ENCODE measurements at regions not wholly inside any gene's neighbourhood (a gene's known extent, or its start where the extent isn't known, plus 50 kb on each side); places are given as distances from the start of the nearest gene placed in this dataset.
"Not testable (repeated sequence)": the region's sequence is repeated elsewhere in the genome, so short reads cannot be mapped to it uniquely, and the experiment has no call there.

DNA sequence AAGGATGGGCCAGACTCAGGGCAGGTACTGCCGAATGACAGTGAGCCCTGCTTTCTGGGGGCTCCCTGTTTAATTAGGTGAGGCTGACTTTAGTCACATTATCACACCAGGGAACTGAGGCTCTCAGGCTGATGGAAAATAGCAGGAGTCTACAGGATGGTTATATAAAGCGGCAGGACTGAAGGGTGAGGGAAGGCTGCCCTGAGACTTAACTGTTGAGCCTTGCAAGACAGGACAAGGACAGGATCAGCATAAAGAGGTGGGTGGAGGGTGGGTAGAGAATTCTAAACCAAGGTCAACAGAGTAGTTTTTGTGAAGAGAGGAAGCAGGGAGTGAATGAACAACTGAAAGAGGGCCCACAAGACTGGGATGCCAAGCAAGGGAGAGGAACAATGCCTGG is 330.1 kb downstream of the SPATA31A6 start:
- H3K36me3 ChIP-seq (ENCODE audit: control insufficient read depth, insufficient read depth, low read length); H3K27me3 ChIP-seq (ENCODE audit: control insufficient read depth, insufficient read depth, low read length); FAIRE-seq; DNase-seq (ENCODE audit: low read depth); H3K4me3 ChIP-seq (ENCODE audit: low read depth, low read length): not testable (repeated sequence)

DNA sequence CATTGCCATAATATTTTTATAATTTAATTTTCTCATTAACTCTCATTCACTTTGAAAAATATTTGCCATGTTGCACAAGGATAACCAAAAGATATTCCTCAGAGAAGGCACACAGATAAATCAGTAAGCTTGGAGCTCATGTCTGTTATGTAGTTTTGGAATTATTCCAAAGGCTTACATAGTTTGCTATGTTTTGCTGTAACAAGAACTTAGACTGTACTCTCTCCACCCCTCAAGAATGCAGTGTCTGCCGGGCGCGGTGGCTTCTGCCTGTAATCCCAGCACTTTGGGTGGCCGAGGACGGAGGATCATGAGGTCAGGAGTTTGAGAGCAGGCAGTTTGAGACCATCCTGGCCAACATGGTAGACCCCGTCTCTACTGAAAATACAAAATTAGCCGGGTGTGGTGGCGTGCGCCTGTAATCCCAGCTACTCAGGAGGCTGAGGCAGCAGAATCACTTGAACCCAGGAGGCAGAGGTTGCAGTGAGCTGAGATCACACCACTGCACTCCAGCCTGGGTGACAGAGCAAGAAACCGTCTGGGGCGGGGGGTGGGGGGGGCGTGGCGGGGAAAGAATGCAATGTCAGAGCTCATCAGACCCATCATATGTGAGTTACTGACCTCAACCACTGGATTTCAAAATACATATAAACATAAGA is 351.0 kb downstream of the SPATA31A6 start:
- not testable (repeated sequence) for H3K36me3 ChIP-seq (ENCODE audit: control insufficient read depth, insufficient read depth, low read length); H3K27me3 ChIP-seq (ENCODE audit: control insufficient read depth, insufficient read depth, low read length); FAIRE-seq; H3K4me3 ChIP-seq (ENCODE audit: low read depth, low read length)
- peak; percentile 25 for DNase-seq (ENCODE audit: low read depth)

DNA sequence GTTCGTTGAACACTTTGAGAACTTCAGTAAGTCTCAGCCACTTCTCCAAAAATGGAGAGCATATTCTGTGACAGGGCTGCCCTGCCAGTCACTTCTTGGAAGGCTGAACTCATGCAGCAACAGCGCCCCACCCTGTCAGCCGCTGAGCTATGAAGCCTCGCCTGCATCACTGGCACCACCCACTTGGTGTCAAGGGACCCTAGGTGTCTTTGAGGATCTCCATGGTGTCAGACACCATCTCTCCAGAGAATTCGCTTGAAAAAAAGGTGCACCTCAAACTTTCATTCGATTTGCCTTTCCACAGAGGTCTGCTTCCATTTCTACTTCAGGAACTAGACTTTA is 351.5 kb downstream of the SPATA31A6 start:
- TF ChIP-seq, protein P1, sequence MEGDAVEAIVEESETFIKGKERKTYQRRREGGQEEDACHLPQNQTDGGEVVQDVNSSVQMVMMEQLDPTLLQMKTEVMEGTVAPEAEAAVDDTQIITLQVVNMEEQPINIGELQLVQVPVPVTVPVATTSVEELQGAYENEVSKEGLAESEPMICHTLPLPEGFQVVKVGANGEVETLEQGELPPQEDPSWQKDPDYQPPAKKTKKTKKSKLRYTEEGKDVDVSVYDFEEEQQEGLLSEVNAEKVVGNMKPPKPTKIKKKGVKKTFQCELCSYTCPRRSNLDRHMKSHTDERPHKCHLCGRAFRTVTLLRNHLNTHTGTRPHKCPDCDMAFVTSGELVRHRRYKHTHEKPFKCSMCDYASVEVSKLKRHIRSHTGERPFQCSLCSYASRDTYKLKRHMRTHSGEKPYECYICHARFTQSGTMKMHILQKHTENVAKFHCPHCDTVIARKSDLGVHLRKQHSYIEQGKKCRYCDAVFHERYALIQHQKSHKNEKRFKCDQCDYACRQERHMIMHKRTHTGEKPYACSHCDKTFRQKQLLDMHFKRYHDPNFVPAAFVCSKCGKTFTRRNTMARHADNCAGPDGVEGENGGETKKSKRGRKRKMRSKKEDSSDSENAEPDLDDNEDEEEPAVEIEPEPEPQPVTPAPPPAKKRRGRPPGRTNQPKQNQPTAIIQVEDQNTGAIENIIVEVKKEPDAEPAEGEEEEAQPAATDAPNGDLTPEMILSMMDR (IDR thresholded peaks at IDR 0.05; ENCODE audit: insufficient read depth, low read length, severe bottlenecking), result peak; percentile 21
- not testable (repeated sequence) for H3K36me3 ChIP-seq (ENCODE audit: control insufficient read depth, insufficient read depth, low read length)

DNA sequence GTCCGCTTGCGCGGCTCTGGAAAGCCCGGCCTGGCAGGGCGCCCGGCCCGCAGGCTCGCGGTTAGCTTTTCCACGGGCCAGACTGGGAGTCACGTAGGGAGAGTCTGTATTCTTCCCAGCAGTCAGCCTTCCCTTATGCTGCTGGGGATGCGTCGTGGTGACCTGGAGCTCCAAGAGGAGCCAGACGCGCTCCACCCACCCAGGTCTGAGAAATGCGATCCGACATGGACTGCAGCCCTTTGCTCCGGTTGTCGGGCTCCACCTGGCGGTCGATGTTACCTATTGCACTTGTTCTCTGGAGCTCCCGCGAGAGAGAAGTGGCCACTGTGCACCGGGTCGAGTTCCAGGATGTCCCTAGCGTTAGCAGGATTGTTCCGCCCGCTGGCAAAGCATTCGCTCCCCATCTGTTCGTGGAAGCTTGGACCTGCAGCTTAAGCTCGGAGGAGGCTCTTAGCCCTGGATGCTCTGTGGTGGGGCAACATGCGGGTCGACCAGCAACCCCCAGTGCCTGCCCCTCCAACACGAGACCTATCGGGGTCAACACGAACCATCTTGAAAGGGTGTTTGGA is 367.4 kb downstream of the SPATA31A6 start:
- not testable (repeated sequence) for H3K4me3 ChIP-seq (ENCODE audit: low read depth, low read length); H3K27me3 ChIP-seq (ENCODE audit: control insufficient read depth, insufficient read depth, low read length); DNase-seq (ENCODE audit: low read depth); H3K36me3 ChIP-seq (ENCODE audit: control insufficient read depth, insufficient read depth, low read length); FAIRE-seq
- TF ChIP-seq, protein P1 (IDR thresholded peaks at IDR 0.05; ENCODE audit: insufficient read depth, low read length, severe bottlenecking), result peak; percentile 31

More for the DNA sequence above, 351.5 kb downstream of the SPATA31A6 start:
- not testable (repeated sequence) for H3K27me3 ChIP-seq (ENCODE audit: control insufficient read depth, insufficient read depth, low read length); FAIRE-seq; H3K4me3 ChIP-seq (ENCODE audit: low read depth, low read length)
- DNase-seq (ENCODE audit: low read depth), result peak; percentile 4

DNA sequence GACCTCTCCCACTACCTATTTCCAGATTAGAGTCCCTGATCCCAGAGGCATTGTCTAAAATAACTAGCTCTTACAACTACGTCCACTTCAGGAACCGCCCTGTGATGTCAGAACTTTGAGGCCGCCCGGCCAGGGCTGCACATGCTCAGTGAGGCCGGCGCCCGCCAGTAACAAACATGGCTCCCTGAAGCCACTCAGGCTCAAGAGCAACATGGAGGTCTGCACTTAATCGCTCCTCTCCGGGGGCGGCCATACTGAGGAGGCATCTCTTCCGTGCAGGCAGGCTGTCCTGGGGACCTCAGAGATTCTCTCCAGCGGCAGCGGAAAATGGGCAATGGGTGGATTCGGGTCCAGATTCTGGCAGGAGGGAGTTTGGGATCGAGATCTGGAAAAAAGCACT is 385.1 kb downstream of the SPATA31A6 start:
- FAIRE-seq; H3K4me3 ChIP-seq (ENCODE audit: low read depth, low read length); DNase-seq (ENCODE audit: low read depth): not testable (repeated sequence)

DNA sequence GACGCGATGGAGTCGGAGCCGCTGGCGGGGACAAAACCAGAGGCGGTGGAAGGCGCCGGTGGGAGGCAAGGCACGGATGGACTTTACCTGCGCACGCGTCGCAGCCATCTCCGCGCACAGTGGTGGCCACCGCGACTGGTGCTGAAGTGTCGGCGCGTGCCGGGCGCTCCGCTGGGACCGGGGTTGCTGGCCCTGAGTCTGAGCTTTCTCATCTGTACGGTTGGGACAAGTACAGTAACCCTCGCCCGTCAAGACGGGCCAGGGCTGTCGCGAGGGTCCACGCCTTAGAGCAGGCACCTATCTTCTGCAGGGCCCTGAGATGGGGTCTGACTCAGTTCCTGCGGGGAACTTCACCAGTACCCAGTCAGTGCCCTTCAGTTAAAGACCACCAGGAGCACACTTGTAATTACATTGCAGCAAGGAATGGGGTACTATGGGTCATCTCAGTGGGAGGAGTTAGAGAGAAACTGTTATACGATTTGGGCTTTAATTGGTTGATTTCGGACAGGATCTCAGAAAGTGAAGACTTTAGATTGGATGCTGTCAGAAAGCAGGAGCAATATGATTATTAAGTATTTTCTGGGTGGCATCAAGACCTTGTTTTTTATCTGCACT is 385.6 kb downstream of the SPATA31A6 start:
- not testable (repeated sequence) for FAIRE-seq; H3K36me3 ChIP-seq (ENCODE audit: control insufficient read depth, insufficient read depth, low read length); H3K4me3 ChIP-seq (ENCODE audit: low read depth, low read length); DNase-seq (ENCODE audit: low read depth); H3K27me3 ChIP-seq (ENCODE audit: control insufficient read depth, insufficient read depth, low read length)

More for the DNA sequence above, 385.1 kb downstream of the SPATA31A6 start:
- H3K27me3 ChIP-seq (ENCODE audit: control insufficient read depth, insufficient read depth, low read length); H3K36me3 ChIP-seq (ENCODE audit: control insufficient read depth, insufficient read depth, low read length): not testable (repeated sequence)

DNA sequence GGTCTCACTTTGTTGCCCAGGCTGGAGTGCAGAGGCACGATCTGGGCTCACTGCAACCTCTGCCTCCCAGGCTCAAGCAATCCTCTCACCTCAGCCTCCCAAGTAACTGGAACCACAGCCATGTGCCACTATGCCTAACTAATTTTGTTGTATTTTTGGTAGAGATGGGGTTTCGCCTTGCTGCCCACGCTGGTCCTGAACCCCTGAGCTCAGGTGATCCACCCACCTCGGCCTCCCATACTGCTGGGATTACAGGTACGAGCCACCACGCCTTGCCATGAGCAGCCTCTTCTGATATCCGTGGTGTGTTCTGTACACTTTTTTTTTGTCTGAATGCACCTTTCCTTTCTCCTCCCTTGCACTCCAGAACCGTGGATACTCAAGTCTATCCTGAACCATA is 394.4 kb downstream of the SPATA31A6 start:
- not testable (repeated sequence) for H3K36me3 ChIP-seq (ENCODE audit: control insufficient read depth, insufficient read depth, low read length); DNase-seq (ENCODE audit: low read depth)

More for the DNA sequence above, 394.4 kb downstream of the SPATA31A6 start:
- not testable (repeated sequence) for H3K4me3 ChIP-seq (ENCODE audit: low read depth, low read length); H3K27me3 ChIP-seq (ENCODE audit: control insufficient read depth, insufficient read depth, low read length); FAIRE-seq
